DMS53 (cell line): ENCODE measurements at regions not wholly inside any gene's neighbourhood (a gene's known extent, or its start where the extent isn't known, plus 50 kb on each side); places are given as distances from the start of the nearest gene placed in this dataset.
"Not testable (repeated sequence)": the region's sequence is repeated elsewhere in the genome, so short reads cannot be mapped to it uniquely, and the experiment has no call there.

Experiments
- DNase-seq: peaks from one replicate; lab custom pipeline; 2025; lab: John Stamatoyannopoulos, UW

GRCh38 chr1:238767321-238767720, 619.0 kb upstream of the CHRM3 start:
- DNase-seq: no peak

GRCh38 chr1:238764779-238765178, 621.6 kb upstream of the CHRM3 start:
- no peak for DNase-seq

DNA sequence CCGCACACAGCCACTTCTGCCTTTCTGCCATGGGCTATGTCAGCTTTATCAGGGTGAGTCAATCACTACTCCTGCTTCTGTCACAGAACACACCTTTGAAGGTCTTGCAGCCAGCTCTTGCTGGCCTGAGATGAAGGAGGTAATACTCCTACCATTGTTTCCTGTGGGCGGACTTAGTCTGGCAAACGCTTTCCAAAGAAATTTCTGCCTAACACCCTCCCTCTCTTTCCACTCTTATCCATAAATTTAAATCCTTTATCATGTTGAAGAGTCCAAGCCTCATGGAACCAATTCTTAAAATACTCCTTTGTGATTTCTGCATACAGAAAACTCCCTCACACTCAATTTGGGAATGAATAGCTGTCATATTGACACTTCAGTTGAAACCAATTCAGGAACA, 633.1 kb upstream of the CHRM3 start:
- DNase-seq: no peak

GRCh38 chr1:238752327-238752726, 634.0 kb upstream of the CHRM3 start:
- no peak for DNase-seq

DNA sequence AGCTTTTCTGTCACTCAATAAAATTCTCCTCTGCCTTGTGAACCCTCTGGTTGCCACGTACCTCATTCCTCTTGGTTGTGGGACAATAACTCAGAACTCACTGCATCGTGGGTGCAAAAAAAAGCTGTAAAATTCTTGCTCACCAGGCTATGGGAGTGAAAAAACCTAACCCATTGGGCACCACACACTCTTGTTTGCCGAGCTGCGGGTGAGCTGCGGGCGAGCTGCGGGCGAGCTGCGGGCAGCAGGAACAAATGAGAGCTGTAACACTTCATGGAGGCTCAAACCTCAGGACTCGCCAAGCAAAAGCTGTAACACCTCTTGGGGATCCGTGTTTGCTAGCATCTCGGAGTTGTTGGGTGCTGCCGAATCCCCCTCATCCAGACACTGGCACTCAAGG, 641.3 kb upstream of the CHRM3 start:
- peak; percentile 16 for DNase-seq

DNA sequence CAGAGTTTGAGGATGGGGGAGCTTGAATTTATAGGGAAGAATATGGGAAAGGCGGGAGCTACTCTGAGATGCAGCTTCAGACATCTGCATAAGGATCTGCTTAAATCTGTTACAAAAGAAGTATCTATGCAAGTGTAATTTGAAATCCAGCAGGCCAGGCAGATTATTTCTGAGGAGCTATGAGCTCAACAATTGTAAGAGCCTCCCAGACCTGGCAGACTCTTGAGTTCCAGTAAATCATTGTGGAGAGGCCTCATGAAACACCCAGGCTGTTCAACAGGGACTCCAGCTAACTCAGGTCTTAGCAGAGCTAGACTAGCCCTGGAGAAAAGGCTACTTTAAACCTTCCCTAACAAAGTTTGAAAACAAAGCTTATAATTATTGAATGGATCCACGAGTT, 647.5 kb upstream of the CHRM3 start:
- no peak for DNase-seq

GRCh38 chr1:238727670-238728069, 658.7 kb upstream of the CHRM3 start:
- DNase-seq: no peak

DNA sequence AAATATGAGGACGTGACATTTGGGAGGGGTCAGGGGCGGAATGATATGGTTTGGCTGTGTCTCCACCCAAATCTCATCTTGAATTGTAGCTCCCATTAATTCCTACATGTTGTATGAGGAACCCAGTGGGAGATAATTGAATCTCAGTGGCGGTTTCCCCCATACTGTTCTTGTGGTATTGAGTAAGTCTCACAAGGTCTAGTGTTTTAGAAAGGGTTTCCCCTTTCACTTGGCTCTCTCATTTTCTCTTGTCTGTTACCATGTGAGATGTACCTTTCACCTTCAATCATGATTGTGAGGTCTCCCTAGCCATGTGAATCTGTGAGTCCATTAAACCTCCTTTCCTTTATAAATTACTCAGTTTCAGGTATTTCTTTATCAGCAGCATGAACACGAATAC, 663.6 kb upstream of the CHRM3 start:
- no peak for DNase-seq

GRCh38 chr1:238710697-238711096, 675.7 kb upstream of the CHRM3 start:
- peak; percentile 4 for DNase-seq

DNA sequence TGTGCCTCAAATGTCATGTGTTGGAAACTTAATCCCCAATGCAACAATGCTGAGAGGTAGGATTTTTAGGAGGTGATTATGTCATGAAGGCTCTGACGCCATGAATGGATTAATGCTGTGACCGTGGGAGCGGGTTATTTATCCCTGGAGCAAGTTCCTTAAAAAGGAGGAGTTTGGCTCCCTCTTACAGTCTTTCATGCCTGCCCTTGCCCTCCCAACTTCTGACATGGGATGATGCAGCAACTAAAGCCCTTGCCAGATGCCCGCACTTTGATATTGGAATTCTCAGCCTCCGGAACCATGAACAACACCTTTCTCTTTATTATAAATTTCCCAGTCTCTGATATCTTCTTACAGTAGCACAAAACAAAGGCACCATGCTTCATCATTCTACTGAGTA, 685.3 kb upstream of the CHRM3 start:
- DNase-seq: no peak

- no peak for DNase-seq
Measured at GRCh38 chr1:238690415-238690814, 696.0 kb upstream of the CHRM3 start.

- DNase-seq: not testable (repeated sequence)
Measured at GRCh38 chr1:238684576-238684975, 701.8 kb upstream of the CHRM3 start.

DNA sequence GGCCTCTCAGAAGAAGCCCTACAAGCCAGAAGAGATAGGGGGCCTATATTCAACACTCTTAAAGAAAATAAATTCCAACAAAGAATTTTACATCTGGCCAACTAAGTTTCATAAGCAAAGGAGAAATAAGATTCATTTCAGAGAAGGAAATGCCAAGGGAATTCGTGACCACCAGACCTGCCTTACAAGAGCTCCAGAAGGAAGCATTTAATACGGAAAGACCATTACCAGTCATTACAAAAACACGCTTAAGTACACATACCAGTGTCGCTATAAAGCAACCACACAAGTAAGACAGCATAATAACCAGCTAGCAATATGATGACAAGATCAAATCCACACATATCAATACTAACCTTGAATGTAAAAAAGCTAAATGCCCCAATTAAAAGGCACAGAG, 704.9 kb upstream of the CHRM3 start:
- no peak for DNase-seq

- no peak for DNase-seq
Measured at GRCh38 chr1:238681021-238681420, 705.3 kb upstream of the CHRM3 start.

GRCh38 chr1:238677567-238677966, 708.8 kb upstream of the CHRM3 start:
- no peak for DNase-seq

DNA sequence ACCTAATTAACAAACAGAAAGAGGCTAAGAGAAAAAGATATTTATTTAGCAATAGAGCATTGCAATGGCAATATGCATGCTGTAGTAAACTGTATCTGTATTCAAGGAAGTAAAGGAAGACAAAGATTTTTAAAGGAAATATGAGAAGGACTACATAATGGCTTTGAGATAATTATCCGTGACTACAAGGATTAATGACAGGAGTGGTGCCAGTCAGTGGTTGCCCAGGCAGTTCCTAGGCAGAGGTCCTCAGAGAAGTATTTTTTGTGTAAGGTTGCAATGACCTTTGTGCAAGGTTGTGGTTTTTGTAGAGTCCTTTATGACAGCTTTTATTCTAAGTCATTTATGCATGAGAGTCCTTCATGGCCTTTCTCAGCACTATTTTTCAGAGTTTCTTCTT, 711.1 kb upstream of the CHRM3 start:
- DNase-seq: no peak

- no peak for DNase-seq
Measured at GRCh38 chr1:238674316-238674715, 712.1 kb upstream of the CHRM3 start.

GRCh38 chr1:238673561-238673960, 712.8 kb upstream of the CHRM3 start:
- no peak for DNase-seq

DNA sequence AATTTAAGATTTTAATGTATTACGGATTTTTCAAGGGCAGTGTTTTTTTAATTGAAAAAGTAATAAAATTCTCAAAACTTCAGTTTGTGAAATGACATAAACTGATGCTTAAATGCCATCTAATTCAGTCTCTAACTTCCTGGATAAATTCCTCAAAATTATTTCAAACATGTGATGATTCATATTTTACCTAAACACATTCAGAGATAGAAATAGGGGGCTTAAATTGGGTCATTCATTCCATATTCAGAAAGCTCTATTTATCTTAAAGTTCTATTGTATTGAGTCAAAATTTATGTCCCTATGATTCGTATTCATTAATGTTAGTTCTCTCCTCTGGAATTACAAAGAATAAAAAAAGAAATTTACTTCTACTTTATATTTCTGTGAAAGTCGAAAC, 713.6 kb upstream of the CHRM3 start:
- DNase-seq: no peak

GRCh38 chr1:238672262-238672661, 714.1 kb upstream of the CHRM3 start:
- DNase-seq: no peak

DNA sequence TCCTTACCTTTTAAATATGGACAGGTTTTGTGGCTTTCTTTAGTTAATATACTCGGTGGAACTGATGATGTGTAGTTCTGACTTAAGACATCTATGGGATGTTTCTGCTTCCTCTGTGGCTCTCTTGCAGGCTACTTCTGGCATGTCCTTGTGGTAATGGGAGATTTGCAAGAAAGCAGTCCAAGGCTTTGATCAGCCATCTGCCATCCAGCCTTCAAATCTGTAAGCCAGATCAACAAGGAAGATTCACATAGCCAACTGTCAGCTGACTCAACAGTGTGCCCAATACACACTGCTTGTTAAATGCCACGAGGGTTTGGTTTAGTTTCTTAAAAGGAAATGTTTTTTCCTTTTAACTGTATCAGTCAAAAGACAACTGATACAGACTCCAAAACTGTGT, 722.2 kb upstream of the CHRM3 start:
- DNase-seq: no peak

DNA sequence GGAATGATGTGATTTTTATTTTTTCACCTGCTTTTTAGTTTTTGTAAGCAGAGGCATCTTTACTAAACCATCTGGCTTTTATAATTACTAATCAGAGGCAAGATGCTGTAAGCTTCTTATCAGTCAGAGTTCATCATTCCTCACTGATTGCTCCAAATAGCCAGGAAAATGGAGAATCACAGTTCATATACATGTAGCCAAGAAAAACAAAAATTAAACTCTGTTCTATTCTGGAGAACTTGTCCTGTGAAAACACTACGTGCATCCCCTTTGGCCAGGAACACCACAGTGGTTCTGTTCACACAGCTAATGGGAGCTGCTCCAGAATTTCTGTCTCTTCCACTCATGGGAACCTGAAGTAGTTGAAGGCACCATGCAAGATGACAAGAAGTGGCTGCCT, 725.5 kb upstream of the CHRM3 start:
- DNase-seq: no peak

- DNase-seq: no peak
Measured at GRCh38 chr1:238658763-238659162, 727.6 kb upstream of the CHRM3 start.

DNA sequence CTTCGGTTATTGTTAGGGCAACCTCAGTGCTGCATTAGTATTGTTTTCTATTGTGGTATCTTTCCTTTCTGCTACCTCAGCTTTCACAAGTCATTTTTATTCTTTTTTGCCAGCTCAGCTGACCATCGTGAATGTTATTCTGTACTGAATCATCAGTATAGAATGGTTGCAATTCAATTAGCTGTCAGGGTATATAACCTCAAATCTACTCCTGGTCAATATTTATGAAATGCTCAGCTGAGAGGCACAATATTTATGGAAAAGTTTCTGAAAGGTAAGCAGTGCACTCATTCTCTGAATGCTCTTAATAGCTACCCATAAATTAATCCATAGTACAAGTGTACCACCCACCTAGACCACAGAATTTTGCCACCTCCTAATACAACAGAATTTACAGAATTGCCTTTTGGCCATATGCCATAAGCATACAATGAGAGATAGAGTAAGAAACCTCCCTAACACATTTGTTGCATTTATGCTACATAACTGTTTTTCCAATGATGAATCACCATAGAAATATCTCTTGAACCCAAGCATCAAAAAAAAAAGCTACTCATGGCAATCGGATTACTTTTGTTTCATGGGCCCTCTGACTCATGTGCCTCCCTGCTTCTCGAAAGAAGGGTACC, 732.6 kb upstream of the CHRM3 start:
- DNase-seq: no peak
